Liver (tissue), 8 donors: ENCODE measurements at regions not wholly inside any gene's neighbourhood (a gene's known extent, or its start where the extent isn't known, plus 50 kb on each side); places are given as distances from the start of the nearest gene placed in this dataset.

Experiments
- DNase-seq: peaks from one replicate; pipeline ENCODE4 v3.0.0-alpha.2; 2017; ENCODE audit warnings: low spot score
- H3K27ac ChIP-seq, 2 donors: one replicate each; pipeline ENCODE4 v1.7.0; 2013; ENCODE audit warnings: inconsistent platforms in 2 of 2, low read length in 2 of 2, control low read depth in 1 of 2, low read depth in 1 of 2, mild to moderate bottlenecking in 1 of 2
- H3K27me3 ChIP-seq, 4 donors: one replicate each; pipeline versions ENCODE4 v1.6.1 to v1.7.0; 2013; ENCODE audit warnings: low read length in 3 of 4, inconsistent platforms in 1 of 4, mild to moderate bottlenecking in 1 of 4, moderate library complexity in 1 of 4; ENCODE audit not compliant: control insufficient read depth in 4 of 4, insufficient read depth in 4 of 4
- H3K36me3 ChIP-seq, 4 donors: one replicate each; pipeline versions ENCODE4 v1.6.1 to v1.7.0; 2013; ENCODE audit warnings: low read length in 3 of 4, mild to moderate bottlenecking in 3 of 4, low read depth in 1 of 4, moderate library complexity in 1 of 4; ENCODE audit not compliant: control insufficient read depth in 4 of 4, insufficient read depth in 3 of 4
- H3K4me1 ChIP-seq, 4 donors: one replicate each; pipeline versions ENCODE4 v1.6.1 to v1.7.0; 2013; ENCODE audit warnings: low read length in 3 of 4, mild to moderate bottlenecking in 3 of 4, moderate library complexity in 1 of 4; ENCODE audit not compliant: control insufficient read depth in 4 of 4, insufficient read depth in 4 of 4
- H3K4me3 ChIP-seq, 3 donors: one replicate each; pipeline versions ENCODE4 v1.6.1 to v1.7.0; 2013; ENCODE audit warnings: low read length in 3 of 3, control low read depth in 1 of 3, low read depth in 1 of 3, mild to moderate bottlenecking in 1 of 3
- H3K9ac ChIP-seq, 2 donors: one replicate each; pipeline ENCODE4 v1.7.0; 2013; ENCODE audit warnings: low read length in 2 of 2, mild to moderate bottlenecking in 2 of 2, moderate library complexity in 2 of 2, control low read depth in 1 of 2, low read depth in 1 of 2
- H3K9me3 ChIP-seq, 4 donors: one replicate each; pipeline versions ENCODE4 v1.6.1 to v1.7.0; 2013; ENCODE audit warnings: low read length in 3 of 4; ENCODE audit not compliant: control insufficient read depth in 4 of 4
- ATF3 ChIP-seq: IDR thresholded peaks from 2 replicates; pipeline ENCODE4 v1.6.1; 2016; ENCODE audit warnings: antibody characterized with exemption
- CTCF ChIP-seq: fragments of 150-350 bp; IDR thresholded peaks from 2 replicates; pipeline ENCODE4 v1.5.1; 2017; ENCODE audit warnings: improper control_type of control experiment, low read depth, low read length; ENCODE audit not compliant: missing input control
- FOXA2 ChIP-seq: IDR thresholded peaks from 2 replicates; pipeline ENCODE4 v1.6.1; 2016; ENCODE audit warnings: antibody characterized with exemption
- GABPA ChIP-seq, 2 donors: IDR thresholded peaks in 1 of 2; conservative IDR thresholded peaks in 1 of 2; 2 replicates each; pipeline ENCODE4 v1.6.1; 2016; ENCODE audit warnings: antibody characterized with exemption in 2 of 2, mild to moderate bottlenecking in 1 of 2, moderate library complexity in 1 of 2
- HNF4A ChIP-seq, 2 donors: conservative IDR thresholded peaks; 2 replicates each; pipeline ENCODE4 v1.6.1; 2016; ENCODE audit warnings: antibody characterized with exemption in 2 of 2, mild to moderate bottlenecking in 2 of 2
- HNF4G ChIP-seq: IDR thresholded peaks from 2 replicates; pipeline ENCODE4 v1.6.1; 2016; ENCODE audit warnings: antibody characterized with exemption
- MAX ChIP-seq: IDR thresholded peaks from 2 replicates; pipeline ENCODE4 v1.6.1; 2016; ENCODE audit warnings: antibody characterized with exemption
- NR2F2 ChIP-seq: IDR thresholded peaks from 2 replicates; pipeline ENCODE4 v1.6.1; 2016; ENCODE audit warnings: antibody characterized with exemption
- REST ChIP-seq: IDR thresholded peaks from 2 replicates; pipeline ENCODE4 v1.6.1; 2016; ENCODE audit warnings: antibody characterized with exemption, mild to moderate bottlenecking
- RXRA ChIP-seq, 2 donors: IDR thresholded peaks; 2 replicates each; pipeline ENCODE4 v1.6.1; 2017 to 2018; ENCODE audit warnings: antibody characterized with exemption in 2 of 2, mild to moderate bottlenecking in 1 of 2
- SP1 ChIP-seq: IDR thresholded peaks from 2 replicates; pipeline ENCODE4 v1.6.1; 2018; ENCODE audit warnings: antibody characterized with exemption, mild to moderate bottlenecking
- TAF1 ChIP-seq: conservative IDR thresholded peaks from 2 replicates; pipeline ENCODE4 v1.6.1; 2016; ENCODE audit warnings: antibody characterized with exemption, mild to moderate bottlenecking
- WGBS: extraction: QIAGEN DNeasy Blood & Tissue Kit; methylation state at CpG from one replicate; pipeline ENCODE4 v1.1.7; 2013; 5-methylcytosine and 5-hydroxymethylcytosine counted together
- donor health status: healthy.
- donor health status: healthy.
- donor health status: healthy.
- donor health status: healthy.
- donor health status: healthy.

GRCh38 chr9:30925126-30925525 lies 1459.3 kb upstream of the ACO1 start:
- Histone ChIP-seq H3K4me1 (no peaks in the 10 kb centered on the region), H3K27ac (no peak overlapping the region), H3K4me3 (no peak overlapping the region), H3K27me3 (peaks cover 0 to 3% (median 0%) of the 10 kb centered on the region in 4 donors), H3K9ac (no peak overlapping the region), H3K36me3 (no peaks in the 10 kb centered on the region), H3K9me3 (no peaks in the 10 kb centered on the region)
- no peak for TF ChIP-seq REST
- DNase-seq = no peak
- 57% methylated on average over 5 of the region's 5 CpGs for WGBS

- Histone ChIP-seq H3K27me3 (peaks cover 0 to 3% (median 0%) of the 10 kb centered on the region in 4 donors), H3K4me3 (no peak overlapping the region)
- WGBS = 93% methylated on average over 2 of the region's 2 CpGs
Measured at GRCh38 chr9:30925635-30926034, 1458.8 kb upstream of the ACO1 start.

GRCh38 chr9:30928045-30928444 lies 1456.4 kb upstream of the ACO1 start:
- H3K4me3 ChIP-seq = no peak overlapping the region
- DNase-seq = no peak
- H3K27ac ChIP-seq = no peak overlapping the region
- no peaks in the 10 kb centered on the region for H3K4me1 ChIP-seq
- H3K9me3 ChIP-seq = no peaks in the 10 kb centered on the region
- no peaks in the 10 kb centered on the region for H3K36me3 ChIP-seq
- WGBS = 54% methylated on average over 4 of the region's 4 CpGs
- H3K27me3 ChIP-seq = peaks cover 0 to 3% (median 0%) of the 10 kb centered on the region in 4 donors
- H3K9ac ChIP-seq = no peak overlapping the region
- TF ChIP-seq SP1 (no peak), CTCF (no peak), ATF3 (no peak), RXRA (IDR thresholded peaks at IDR 0.05) (no peak), TAF1 (no peak), GABPA (IDR thresholded peaks at IDR 0.05 in 1 of 2, conservative IDR thresholded peaks at IDR 0.05 in 1 of 2) (no peak), MAX (no peak), NR2F2 (no peak), REST (no peak), FOXA2 (no peak), HNF4A (conservative IDR thresholded peaks at IDR 0.05) (no peak)

More at GRCh38 chr9:30925635-30926034, 1458.8 kb upstream of the ACO1 start:
- Histone ChIP-seq H3K9me3 (no peaks in the 10 kb centered on the region), H3K27ac (no peak overlapping the region), H3K36me3 (no peaks in the 10 kb centered on the region), H3K9ac (no peak overlapping the region), H3K4me1 (no peaks in the 10 kb centered on the region)
- DNase-seq = no peak
- TF ChIP-seq HNF4G = no peak
- no peak for TF ChIP-seq CTCF
- TF ChIP-seq GABPA (IDR thresholded peaks at IDR 0.05 in 1 of 2, conservative IDR thresholded peaks at IDR 0.05 in 1 of 2) = no peak
